HG03039 (cell line): ENCODE measurements at regions not wholly inside any gene's neighbourhood (a gene's known extent, or its start where the extent isn't known, plus 50 kb on each side); places are given as distances from the start of the nearest gene placed in this dataset.
"Not testable (repeated sequence)": the region's sequence is repeated elsewhere in the genome, so short reads cannot be mapped to it uniquely, and the experiment has no call there.

Source experiments
- ATAC-seq: cut with Tn5 transposase; IDR thresholded peaks from one replicate; pipeline ENCODE4 v1.9.1; 2021; ENCODE audit warnings: mild to moderate bottlenecking, moderate library complexity; ENCODE audit not compliant: unreplicated experiment

DNA sequence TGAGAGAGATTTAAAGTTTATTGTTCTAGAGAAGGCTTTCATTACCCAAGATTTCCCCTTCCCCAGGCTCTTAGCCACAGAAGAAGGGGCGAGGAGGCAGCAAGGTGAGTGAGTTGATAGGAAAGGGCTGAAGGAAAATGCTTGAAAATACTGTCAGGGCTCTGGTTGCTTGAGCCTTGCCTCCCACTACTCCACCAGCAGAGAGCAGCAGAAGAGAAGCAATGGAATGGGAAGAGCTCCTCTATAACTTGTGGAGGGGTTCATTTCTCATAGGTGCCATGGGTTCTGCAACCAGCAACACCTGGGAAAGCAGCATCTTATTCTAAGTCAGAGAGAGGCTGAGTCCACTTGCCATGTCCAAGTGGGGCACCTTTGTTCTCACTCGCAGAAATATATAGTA is 184.0 kb upstream of the CNTN6 start:
- ATAC-seq, result no peak

DNA sequence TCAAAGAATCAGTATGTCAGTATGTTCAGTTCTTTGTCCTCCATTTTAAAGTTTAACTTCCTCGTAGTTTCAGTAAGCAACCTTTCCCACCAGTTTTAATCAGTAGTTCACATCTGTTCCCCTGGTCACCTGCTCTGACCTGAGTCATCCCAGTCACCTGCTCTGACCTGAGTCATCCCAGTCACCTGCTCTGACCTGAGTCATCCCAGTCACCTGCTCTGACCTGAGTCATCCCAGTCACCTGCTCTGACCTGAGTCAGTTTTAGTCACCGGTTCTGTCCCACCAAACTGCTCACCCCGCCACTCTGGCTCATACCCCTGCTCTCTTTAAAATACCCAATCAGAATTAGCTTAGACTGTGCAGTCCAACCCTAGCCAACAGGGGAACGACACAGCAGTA is 180.1 kb upstream of the CNTN6 start:
- not testable (repeated sequence) for ATAC-seq

DNA sequence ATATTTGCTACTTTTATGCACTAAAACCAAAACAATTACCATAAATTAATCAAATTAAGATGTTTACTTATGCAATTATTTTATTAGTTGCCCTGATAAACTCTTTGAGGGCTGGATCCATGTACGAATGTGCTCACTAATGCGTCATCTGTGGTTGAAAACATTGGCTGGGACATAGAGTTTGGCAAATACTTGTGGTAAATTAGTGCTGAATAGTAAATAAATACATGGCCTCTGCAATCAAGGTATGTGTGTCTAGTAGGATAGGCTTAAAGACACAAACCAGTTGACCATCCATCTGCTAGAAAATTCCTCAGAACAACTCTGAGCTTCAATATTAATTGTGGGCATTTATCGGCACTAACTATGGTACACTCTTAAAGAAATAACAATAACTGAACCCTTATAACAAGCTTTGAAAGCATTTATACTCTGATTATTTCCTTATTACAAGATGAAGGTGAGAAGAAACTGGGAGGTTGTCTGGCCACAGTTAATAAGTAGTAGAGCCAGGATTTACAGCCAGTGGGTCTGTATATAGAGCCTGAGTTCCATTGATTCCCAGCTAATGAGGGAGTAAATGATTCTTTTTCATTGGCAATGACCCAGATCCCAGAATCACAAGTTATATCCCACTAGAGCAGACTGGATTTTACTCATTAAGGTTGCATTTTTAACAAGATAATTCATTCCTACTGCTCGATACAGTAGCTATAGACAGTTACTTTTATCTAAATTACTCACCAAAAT is 169.5 kb upstream of the CNTN6 start:
- no peak for ATAC-seq

DNA sequence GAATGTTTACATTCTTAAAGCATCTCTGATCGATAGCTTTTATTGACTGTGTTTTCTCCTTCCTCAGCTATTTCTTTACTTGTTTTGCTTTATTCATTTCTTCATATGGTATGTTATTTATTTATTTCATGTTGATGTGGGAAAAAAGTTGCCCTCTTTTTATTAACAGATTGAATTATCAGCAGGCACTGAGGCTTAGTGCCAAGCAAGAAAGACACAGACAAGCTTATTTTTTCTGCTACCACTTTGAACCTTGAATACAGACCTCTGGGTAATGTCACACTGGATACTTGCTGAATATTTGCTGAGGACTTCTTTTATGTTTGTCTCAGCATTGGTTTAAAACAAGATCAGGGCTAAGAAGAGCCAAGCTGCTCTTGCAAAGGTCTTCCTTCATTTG is 162.0 kb upstream of the CNTN6 start:
- ATAC-seq, result no peak

DNA sequence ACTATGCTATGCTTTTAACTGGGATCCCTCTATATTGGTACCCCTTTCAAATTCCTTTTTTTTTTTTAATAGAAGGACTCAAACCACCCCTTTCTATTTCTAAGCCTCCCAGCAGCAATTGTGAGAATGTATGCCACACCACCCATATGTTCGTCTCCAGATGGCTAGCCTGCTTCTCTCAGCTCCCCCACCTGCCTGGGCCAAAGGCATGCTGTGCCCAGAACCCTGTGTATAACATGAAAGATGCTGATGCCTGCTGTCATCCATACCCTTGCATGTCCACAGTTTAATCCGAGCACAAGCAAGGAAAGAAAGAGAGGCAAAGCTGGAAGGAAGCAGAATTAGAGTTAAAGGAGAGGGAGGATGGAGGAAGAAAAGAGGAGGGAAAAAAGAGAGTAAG is 159.5 kb upstream of the CNTN6 start:
- ATAC-seq, result no peak

DNA sequence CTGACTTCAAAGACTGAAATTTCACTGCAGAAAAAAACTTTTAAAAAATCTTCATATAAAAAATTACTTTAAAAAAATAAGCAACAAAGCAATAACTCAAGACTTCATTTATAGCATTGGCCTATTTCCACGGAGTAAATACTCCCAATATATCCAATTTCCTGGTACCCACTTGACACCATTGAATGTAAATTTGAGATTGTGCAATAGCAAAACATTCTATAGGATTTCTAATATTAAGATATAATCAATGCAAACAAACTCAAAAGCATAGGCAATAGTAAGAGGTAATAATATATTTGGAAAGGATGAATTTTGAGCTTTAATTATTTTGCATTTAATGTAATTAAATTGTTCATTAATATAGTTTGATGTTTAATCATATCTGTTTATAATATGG is 148.0 kb upstream of the CNTN6 start:
- no peak for ATAC-seq

DNA sequence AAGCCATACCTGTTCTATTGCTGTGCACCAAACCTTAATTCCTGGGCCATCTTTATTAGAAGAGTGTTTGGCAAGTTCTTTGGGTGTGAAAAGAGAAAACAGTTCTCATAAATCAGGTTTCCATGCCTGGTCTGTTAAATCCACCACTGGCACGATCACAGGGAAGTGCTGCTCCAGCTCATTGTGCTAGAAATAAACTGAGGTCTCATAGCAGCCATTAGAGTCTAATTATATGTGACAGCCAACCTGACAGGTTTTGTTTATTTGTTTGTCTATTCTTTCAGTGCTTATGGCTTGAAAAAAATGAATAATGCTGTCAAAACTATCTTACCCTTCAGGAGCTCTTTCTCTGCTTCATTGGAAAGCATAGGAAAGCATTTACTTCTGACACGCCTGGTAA is 147.1 kb upstream of the CNTN6 start:
- ATAC-seq, result no peak

DNA sequence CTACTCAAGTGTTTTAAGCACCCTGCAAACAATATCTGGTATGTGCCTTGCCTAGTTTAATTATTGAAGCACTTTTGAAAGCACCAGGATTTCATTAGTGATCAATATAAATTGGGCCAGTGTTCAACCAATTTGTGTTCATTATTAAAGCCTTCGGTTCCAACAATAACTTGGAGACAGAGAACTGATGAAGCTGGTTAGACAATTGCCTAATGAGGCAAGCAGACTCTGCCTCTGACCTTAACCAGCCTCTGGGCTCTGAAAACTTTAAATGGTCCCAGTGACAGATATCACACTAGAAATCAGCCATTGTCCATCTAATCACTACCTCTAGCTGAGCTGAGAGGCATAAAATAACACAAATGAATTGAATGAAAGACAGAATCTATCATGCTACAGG is 139.9 kb upstream of the CNTN6 start:
- no peak for ATAC-seq

DNA sequence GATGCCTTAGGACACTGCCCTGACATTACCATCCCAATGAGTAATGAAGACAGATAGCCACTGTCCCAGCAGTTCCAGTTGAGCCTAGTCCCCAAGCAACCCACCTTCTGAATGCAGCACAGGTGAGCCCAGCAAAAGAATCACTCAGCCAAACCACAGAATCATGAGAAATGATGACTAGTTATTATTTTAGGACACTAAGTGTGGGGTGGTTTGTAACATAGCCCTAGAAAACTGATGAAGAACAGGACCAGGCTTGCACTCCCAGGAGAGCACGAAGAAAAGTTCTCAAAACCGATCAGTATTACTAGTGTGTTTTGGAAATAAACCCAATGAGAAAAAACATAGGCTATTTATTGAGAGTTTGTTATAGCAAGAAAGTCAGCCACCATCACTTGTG is 129.6 kb upstream of the CNTN6 start:
- ATAC-seq, result no peak

DNA sequence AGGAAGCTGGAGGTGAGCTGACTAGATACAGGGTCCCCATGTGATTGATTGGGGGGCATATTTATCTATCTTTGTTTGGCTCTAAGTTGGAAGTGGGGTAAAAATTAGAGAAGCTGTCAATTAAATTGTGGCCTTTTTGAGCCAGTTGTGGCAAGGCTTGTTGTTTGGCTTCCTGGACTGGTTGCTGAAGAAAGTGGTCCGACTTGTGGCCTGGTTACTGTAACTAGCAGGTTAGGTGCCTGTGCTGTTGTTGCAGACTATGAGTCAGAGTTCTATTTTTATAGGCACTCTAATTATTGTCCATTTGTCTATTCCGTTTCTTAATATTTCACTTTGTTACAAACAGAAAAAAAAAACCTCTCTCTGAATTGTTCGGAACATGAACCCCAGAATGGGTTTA is 129.1 kb upstream of the CNTN6 start:
- ATAC-seq, result no peak

DNA sequence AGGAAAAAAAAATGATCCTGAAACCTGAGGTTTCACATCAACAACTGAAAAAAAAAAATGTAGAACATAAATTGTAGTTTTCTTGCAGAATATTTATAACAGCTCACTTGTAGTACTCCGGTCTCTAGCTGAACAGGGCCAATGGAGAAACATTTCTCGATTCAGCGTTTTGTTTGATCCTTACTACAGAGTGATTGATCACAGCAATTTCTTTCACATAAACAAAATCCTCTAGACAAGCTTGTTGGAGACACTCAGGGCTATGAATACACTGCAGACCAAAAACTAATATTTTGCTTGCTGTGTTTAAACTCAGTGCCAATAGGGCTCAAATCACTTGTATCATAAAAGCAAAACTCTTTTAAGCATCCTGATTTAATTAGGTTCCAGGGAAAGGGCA is 127.0 kb upstream of the CNTN6 start:
- no peak for ATAC-seq

DNA sequence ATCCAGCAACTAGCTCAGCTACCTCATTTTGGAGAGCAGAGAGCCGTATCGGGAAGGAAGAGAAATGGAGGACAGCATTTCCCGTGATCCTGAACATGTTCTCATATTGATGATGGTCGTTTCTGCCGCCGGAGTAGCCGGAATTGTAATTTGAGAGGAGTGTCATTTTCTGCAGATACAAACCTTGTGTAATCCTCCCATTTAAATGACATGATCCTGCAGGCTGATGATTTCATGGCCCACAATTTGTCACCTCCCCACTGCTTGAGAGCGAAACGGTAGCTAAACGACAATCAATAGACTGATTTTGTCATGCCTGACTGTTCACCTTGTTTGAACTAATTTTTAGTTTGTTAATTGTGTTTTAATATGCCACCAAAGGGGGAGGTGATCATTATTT is 126.5 kb upstream of the CNTN6 start:
- no peak for ATAC-seq

DNA sequence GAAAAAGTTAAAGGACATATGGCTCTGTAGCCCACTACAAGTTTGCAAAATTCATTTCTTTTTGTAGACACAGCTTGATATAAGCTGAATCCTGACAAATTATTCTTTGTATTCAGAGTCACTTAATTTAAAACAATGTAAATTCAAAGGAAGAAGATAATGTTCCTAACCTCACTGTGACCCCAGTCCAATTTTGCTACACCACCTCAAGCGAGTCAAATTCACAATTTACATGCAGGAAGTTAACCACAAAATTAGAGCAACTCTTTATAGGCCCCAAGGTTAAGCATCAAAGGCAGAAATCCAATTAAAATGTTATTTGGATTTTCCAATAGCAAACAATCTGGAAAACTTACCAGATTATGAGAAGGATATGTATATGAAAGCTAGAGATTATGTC is 119.5 kb upstream of the CNTN6 start:
- no peak for ATAC-seq

DNA sequence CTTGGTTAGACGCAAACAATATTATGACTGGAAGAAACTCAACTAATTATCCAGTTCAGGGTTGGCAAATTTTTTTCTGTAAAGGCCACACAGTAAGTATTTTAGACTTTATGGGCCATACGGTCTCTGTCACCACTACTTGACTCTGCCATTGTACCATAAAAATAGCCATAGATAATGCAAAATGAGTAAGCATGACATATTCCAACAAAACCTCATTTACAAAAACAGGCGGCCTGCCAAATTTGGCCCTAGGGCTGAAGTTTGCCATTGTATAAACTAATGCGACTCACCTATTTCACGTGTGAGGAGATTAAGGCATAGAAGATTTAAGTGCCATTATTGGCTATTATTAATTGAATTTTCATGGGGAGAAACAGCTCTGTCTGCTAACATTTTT is 116.8 kb upstream of the CNTN6 start:
- no peak for ATAC-seq

DNA sequence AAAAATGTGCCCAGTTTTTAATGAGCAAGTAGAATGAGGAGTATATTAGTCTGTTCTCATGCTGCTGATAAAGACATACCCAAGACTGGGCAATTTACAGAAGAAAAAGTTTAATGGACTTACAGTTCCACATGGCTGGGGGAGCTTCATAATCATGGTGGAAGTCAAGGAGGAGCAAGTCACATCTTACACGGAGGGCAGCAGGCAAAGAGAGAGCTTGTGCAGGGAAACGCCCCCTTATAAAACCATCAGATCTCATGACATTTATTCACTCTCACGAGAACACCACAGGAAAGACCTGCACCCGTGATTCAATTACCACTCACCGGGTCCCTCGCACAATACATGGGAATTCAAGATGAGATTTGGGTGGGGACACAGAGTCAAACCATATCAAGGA is 111.7 kb upstream of the CNTN6 start:
- no peak for ATAC-seq

DNA sequence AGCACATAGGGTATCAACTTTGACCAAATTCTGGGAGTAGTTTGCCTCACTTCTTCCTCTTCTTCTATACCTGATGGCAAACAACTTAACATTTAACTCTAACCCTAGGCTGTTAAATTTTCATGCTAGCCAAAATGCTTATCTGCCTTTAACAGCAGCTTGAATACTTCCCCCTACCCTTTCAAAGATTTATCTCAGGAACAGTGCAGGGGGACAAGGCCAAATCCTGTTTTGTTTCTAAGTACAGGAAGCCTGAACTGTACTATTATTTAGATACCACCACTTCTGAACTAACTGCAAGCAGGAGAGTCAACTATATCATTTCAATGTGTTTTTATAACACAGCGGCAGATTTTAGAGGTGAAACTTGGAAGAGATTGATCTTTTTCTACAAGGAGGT is 104.0 kb upstream of the CNTN6 start:
- ATAC-seq, result no peak

DNA sequence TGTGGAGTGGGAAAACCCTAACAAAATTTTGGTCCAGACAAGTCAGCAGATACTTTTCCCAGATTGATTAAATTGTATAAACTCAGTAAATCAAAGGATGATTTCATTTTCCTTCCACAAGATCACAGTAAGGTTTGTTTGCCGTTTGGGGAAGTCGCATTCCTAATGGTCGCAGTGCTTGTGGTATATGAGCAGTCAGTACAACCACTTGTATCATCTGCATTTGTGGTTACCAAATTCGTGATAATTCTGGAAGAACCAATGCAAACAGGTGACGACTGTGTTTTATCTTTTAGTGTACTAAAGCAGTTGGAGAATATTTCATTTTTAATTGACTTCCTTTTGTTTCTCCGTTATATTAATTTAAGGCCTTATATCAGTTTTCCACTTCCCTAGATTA is 100.0 kb upstream of the CNTN6 start:
- ATAC-seq, result no peak

DNA sequence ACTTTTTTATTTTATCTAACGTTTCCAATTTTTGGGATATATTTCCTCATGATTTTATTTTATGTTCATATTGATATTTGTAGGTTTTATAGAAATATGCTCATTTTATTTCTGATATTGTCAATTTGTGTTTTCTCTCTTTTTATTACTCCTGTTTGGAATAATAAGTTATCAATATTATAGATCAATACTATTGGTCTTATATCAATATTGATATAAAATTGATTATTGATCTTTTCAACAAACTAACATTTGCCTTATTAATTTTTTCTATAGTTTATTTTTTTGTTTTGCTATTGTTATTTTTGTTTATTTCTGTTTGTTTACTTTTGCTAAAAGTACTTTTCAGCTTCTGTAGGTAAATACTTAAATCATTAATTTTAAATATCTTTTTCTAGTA is 90.8 kb upstream of the CNTN6 start:
- ATAC-seq, result no peak

DNA sequence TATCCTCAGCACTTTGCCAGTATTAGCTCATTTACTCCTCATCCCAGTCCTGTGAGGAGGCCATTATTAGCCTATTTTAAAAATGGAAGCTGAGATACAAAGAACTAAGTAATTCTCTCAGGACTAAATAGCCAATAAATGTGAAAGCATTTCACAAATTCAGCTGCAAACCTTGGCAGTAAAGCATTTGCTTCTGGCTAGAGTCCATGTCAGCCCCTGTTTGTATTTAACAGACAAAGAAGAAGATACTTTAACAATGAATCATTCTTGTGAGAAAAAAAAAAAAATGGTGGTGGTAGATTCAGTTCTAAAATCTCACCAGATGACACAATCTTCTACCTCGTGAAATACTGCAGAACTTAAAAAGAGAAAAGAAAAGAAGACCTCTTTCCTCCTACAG is 85.0 kb upstream of the CNTN6 start:
- ATAC-seq, result no peak

DNA sequence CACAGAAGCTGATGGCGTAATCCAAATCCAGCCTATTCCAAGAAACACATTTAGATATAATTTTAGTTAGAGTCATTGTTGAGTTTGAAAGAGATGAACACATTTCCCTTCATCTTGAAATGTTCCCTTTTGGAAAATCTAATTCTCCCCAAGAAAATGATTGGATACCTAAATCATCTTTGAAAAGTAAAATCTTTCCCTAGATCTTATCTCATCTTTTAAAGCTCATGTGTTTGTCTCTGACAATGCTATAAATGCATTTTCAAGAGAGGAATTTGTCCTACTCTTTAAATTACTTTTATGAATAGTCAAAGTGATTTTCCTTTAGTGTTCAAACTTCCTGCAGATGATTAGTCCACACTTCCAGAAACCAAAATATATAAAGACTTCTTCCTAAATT is 82.6 kb upstream of the CNTN6 start:
- no peak for ATAC-seq

DNA sequence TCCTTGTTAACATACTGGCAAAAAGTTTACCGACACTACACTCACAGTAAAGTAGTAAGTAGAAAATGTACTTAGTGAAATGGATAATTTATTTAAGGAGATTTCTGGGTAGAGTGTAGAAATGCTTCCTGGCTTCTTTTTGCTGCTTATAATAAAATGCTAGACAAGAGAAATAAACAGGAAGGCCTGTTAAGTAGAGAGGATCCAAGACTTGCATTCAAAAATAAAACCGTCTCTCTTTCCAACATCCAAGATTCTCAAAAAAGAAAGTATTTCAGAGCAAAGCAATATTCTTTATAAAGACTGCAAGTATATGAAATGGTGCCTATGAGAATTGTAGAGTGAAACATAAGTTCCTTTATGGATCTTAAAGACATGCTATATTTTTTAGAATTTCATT is 77.0 kb upstream of the CNTN6 start:
- ATAC-seq, result no peak

DNA sequence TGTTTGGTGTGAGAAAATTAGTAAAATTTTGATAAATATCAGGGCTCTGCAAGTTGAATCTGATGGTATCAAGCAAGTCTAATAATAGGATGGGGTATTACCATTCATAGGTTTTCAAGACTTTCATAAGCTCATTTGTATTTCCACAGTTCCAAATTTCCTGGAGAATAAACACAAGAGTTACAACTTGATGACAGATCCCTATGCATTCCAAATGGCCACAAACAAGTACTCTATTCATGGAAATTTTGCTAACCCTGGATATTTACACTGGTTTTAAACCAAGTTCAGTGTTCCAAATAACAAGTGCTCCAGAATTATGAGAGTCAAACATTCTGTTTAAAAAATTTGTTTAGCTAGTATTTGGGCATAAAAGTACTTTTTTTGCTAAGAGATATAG is 75.0 kb upstream of the CNTN6 start:
- ATAC-seq, result no peak

DNA sequence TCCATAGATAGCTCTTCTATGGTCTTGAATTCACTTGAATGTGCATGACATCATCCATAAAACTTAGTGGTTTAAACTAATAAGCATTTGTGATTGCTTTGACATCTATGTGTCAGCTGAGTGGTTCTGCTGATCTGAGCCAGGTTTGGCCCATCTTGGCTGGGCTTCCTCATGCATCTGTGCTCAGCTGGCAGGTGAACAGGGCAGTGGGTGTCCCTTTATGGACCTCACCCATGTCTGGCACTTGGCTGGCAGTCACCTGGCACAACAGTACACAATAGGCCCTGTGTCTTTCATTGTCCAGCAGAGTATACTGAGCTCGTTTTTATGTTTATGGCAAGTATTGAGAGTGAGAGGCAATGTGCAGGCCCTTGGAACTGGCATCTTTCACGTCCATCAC is 73.7 kb upstream of the CNTN6 start:
- ATAC-seq, result no peak

DNA sequence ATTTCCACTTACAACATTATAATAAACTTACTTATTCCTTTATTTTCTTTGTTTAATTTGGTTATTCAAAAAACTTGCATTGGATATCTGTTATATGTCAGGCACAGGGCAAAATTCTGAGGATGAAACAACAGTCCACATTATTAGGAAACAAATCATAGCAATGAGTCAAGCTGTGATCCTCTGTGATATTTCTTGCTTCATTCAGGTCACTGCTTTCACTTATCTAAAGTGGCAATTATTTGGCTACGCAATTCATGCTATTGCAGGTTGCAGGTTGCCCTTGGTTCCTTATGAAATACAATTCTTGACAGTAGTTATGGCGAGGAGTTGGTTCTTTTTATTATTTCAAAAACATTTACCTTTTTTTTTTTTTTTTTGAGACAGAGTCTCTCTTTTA is 66.4 kb upstream of the CNTN6 start:
- no peak for ATAC-seq
